ENCODE measurements at regions not wholly inside any gene's neighbourhood (a gene's known extent, or its start where the extent isn't known, plus 50 kb on each side); places are given as distances from the start of the nearest gene placed in this dataset.

GRCh38 chrX:121216641-121217374 is 169.4 kb downstream of the GLUD2 start:
- intact Hi-C loops (cut with micrococcal nuclease), result no loop called here
- Histone ChIP-seq H3K27ac (replicated peaks) (no peak overlapping the region), H3K4me1 (no peaks in the 10 kb centered on the region), H3K9me3 (replicated peaks) (no peaks in the 10 kb centered on the region), H3K4me3 (no peak overlapping the region), H3K27me3 (ENCODE audit: low read depth) (no peaks in the 10 kb centered on the region), H3K36me3 (no peaks in the 10 kb centered on the region)
- no peak for TF ChIP-seq CTCF (IDR thresholded peaks at IDR 0.05; ENCODE audit: borderline replicate concordance)
- DNase-seq, result no peak

GRCh38 chrX:121221322-121221977 is 174.0 kb downstream of the GLUD2 start:
- no peak for TF ChIP-seq CTCF (IDR thresholded peaks at IDR 0.05; ENCODE audit: borderline replicate concordance)
- Histone ChIP-seq H3K4me3 (no peak overlapping the region), H3K27ac (replicated peaks) (no peak overlapping the region), H3K9me3 (replicated peaks) (no peaks in the 10 kb centered on the region), H3K4me1 (no peaks in the 10 kb centered on the region), H3K36me3 (no peaks in the 10 kb centered on the region), H3K27me3 (ENCODE audit: low read depth) (no peaks in the 10 kb centered on the region)
- DNase-seq, result no peak
- intact Hi-C loops (cut with micrococcal nuclease), result no loop called here

GRCh38 chrX:121227888-121228287 is 180.5 kb downstream of the GLUD2 start:
- TF ChIP-seq CTCF (IDR thresholded peaks at IDR 0.05; ENCODE audit: borderline replicate concordance), result no peak
- H3K4me3 ChIP-seq, result no peak overlapping the region
- no peaks in the 10 kb centered on the region for H3K9me3 ChIP-seq (replicated peaks)
- intact Hi-C loops (cut with micrococcal nuclease), result no loop called here
- no peaks in the 10 kb centered on the region for H3K4me1 ChIP-seq
- H3K27ac ChIP-seq (replicated peaks), result no peak overlapping the region
- H3K27me3 ChIP-seq (ENCODE audit: low read depth), result no peaks in the 10 kb centered on the region
- H3K36me3 ChIP-seq, result no peaks in the 10 kb centered on the region
- no peak for DNase-seq

- no peaks in the 10 kb centered on the region for H3K36me3 ChIP-seq
- H3K9me3 ChIP-seq (replicated peaks), result peaks cover 4% of the 10 kb centered on the region
- no peak for DNase-seq
- no peak overlapping the region for H3K4me3 ChIP-seq
- no peaks in the 10 kb centered on the region for H3K4me1 ChIP-seq
- TF ChIP-seq CTCF (IDR thresholded peaks at IDR 0.05; ENCODE audit: borderline replicate concordance), result no peak
- H3K27me3 ChIP-seq (ENCODE audit: low read depth), result no peaks in the 10 kb centered on the region
- H3K27ac ChIP-seq (replicated peaks), result no peak overlapping the region
- intact Hi-C loops (cut with micrococcal nuclease), result no loop called here
Observed at GRCh38 chrX:121231566-121232358, 184.4 kb downstream of the GLUD2 start.

GRCh38 chrX:121236040-121236439 is 188.6 kb downstream of the GLUD2 start:
- no peak overlapping the region for H3K27ac ChIP-seq (replicated peaks)

More at GRCh38 chrX:121236040-121236439, 188.6 kb downstream of the GLUD2 start:
- no peak overlapping the region for H3K4me3 ChIP-seq
- no peaks in the 10 kb centered on the region for H3K4me1 ChIP-seq
- H3K9me3 ChIP-seq (replicated peaks), result peaks cover 4% of the 10 kb centered on the region
- no peak for DNase-seq
- no peaks in the 10 kb centered on the region for H3K36me3 ChIP-seq
- no peak for TF ChIP-seq CTCF (IDR thresholded peaks at IDR 0.05; ENCODE audit: borderline replicate concordance)
- intact Hi-C loops (cut with micrococcal nuclease), result no loop called here
- H3K27me3 ChIP-seq (ENCODE audit: low read depth), result no peaks in the 10 kb centered on the region

Data from left ventricle myocardium inferior (tissue), 1 donor.